ENCODE measurements at regions not wholly inside any gene's neighbourhood (a gene's known extent, or its start where the extent isn't known, plus 50 kb on each side); places are given as distances from the start of the nearest gene placed in this dataset.

GRCh38 chr5:6252581-6252980 lies 125.8 kb downstream of the MED10 start:
- Histone ChIP-seq H3K9me3 (ENCODE audit: control insufficient read depth, insufficient read depth, low read depth, low read length) (no peaks in the 10 kb centered on the region), H3K27ac (ENCODE audit: extremely low read depth, low read depth, low read length) (no peak overlapping the region), H3K4me1 (ENCODE audit: control insufficient read depth, insufficient read depth, low read length) (no peaks in the 10 kb centered on the region), H3K4me3 (ENCODE audit: low read depth, low read length) (no peak overlapping the region), H3K36me3 (ENCODE audit: control insufficient read depth in 2 of 2, insufficient read depth in 1 of 2, low read length in 2 of 2) (no peaks in the 10 kb centered on the region)
- ChIA-PET POLR2A (interaction anchor here (0.5 kb wide), 1 partner anchor 68 kb away, joined by 9 read pairs; no protein-coding TSS in a partner anchor), CTCF (interaction anchor here (0.8 kb wide), 1 partner anchor 325 kb away, joined by 4 read pairs; no protein-coding TSS in a partner anchor)
- no peak for TF ChIP-seq ZFP3 (tag by site-specific recombination; IDR thresholded peaks at IDR 0.05; ENCODE audit: low read depth)
- no peak for TF ChIP-seq ZNF10 (tag by site-specific recombination; IDR thresholded peaks at IDR 0.05)

GRCh38 chr5:6251565-6252102 lies 126.7 kb downstream of the MED10 start:
- Histone ChIP-seq H3K27ac (ENCODE audit: extremely low read depth, low read depth, low read length) (no peak overlapping the region), H3K9me3 (ENCODE audit: control insufficient read depth, insufficient read depth, low read depth, low read length) (no peaks in the 10 kb centered on the region), H3K4me3 (ENCODE audit: low read depth, low read length) (no peak overlapping the region), H3K36me3 (ENCODE audit: control insufficient read depth in 2 of 2, insufficient read depth in 1 of 2, low read length in 2 of 2) (no peaks in the 10 kb centered on the region), H3K4me1 (ENCODE audit: control insufficient read depth, insufficient read depth, low read length) (no peaks in the 10 kb centered on the region)
- CTCF ChIA-PET: no interaction called here
- POLR2A ChIA-PET: no interaction called here
- TF ChIP-seq ZNF510 (tag by site-specific recombination; IDR thresholded peaks at IDR 0.05; ENCODE audit: insufficient replicate concordance): no peak
- TF ChIP-seq TSHZ1 (tag by site-specific recombination; IDR thresholded peaks at IDR 0.05; ENCODE audit: borderline replicate concordance): no peak
- no peak for TF ChIP-seq YY1 (tag by site-specific recombination; IDR thresholded peaks at IDR 0.05)
- TF ChIP-seq ZNF610 (tag by site-specific recombination; IDR thresholded peaks at IDR 0.05; ENCODE audit: borderline replicate concordance): no peak
- TF ChIP-seq SP7 (tag by site-specific recombination; IDR thresholded peaks at IDR 0.05): no peak
- TF ChIP-seq YY2 (tag by site-specific recombination; IDR thresholded peaks at IDR 0.05): no peak
- no peak for TF ChIP-seq KLF9 (tag by site-specific recombination; IDR thresholded peaks at IDR 0.05; ENCODE audit: low read depth)
- TF ChIP-seq ZIC2 (tag by site-specific recombination; IDR thresholded peaks at IDR 0.05): no peak
- no peak for TF ChIP-seq ZNF155 (tag by site-specific recombination; IDR thresholded peaks at IDR 0.05)
- no peak for TF ChIP-seq GFI1B (tag by site-specific recombination; IDR thresholded peaks at IDR 0.05)
- no peak for TF ChIP-seq OSR2 (tag by site-specific recombination; IDR thresholded peaks at IDR 0.05)
- TF ChIP-seq PRDM4 (tag by site-specific recombination; IDR thresholded peaks at IDR 0.05): no peak
- TF ChIP-seq ZNF23 (tag by site-specific recombination; IDR thresholded peaks at IDR 0.05; ENCODE audit: borderline replicate concordance): no peak
- TF ChIP-seq ZNF585B (tag by site-specific recombination; IDR thresholded peaks at IDR 0.05): no peak
- TF ChIP-seq ZNF112 (tag by site-specific recombination; IDR thresholded peaks at IDR 0.05): no peak

GRCh38 chr5:6250121-6250520 lies 128.2 kb downstream of the MED10 start:
- POLR2A ChIA-PET: no interaction called here
- CTCF ChIA-PET: no interaction called here
- H3K4me1 ChIP-seq (ENCODE audit: control insufficient read depth, insufficient read depth, low read length): no peaks in the 10 kb centered on the region
- no peak for TF ChIP-seq ZNF530 (tag by site-specific recombination; IDR thresholded peaks at IDR 0.05; ENCODE audit: low read depth)
- no peak for TF ChIP-seq ZNF664 (tag by site-specific recombination; IDR thresholded peaks at IDR 0.05)
- no peak for TF ChIP-seq ZNF544 (tag by site-specific recombination; IDR thresholded peaks at IDR 0.05)
- TF ChIP-seq ZNF692 (tag by site-specific recombination; IDR thresholded peaks at IDR 0.05): no peak
- TF ChIP-seq ZNF114 (tag by site-specific recombination; IDR thresholded peaks at IDR 0.05): no peak
- no peak for TF ChIP-seq ZBTB8A (tag by site-specific recombination; IDR thresholded peaks at IDR 0.05)
- TF ChIP-seq ZSCAN5A (tag by site-specific recombination; IDR thresholded peaks at IDR 0.05): no peak
- TF ChIP-seq RBAK (tag by site-specific recombination; IDR thresholded peaks at IDR 0.05): no peak

More at GRCh38 chr5:6250121-6250520, 128.2 kb downstream of the MED10 start:
- Histone ChIP-seq H3K9me3 (ENCODE audit: control insufficient read depth, insufficient read depth, low read depth, low read length) (no peaks in the 10 kb centered on the region), H3K4me3 (ENCODE audit: low read depth, low read length) (no peak overlapping the region), H3K36me3 (ENCODE audit: control insufficient read depth in 2 of 2, insufficient read depth in 1 of 2, low read length in 2 of 2) (no peaks in the 10 kb centered on the region), H3K27ac (ENCODE audit: extremely low read depth, low read depth, low read length) (no peak overlapping the region)
